Keratinocyte (primary cell): ENCODE measurements at regions not wholly inside any gene's neighbourhood (a gene's known extent, or its start where the extent isn't known, plus 50 kb on each side); places are given as distances from the start of the nearest gene placed in this dataset.

ENCODE experiments used
- EZH2 ChIP-seq: IDR thresholded peaks from one replicate; pipeline ENCODE4 v1.6.1; 2012; ENCODE audit warnings: inconsistent platforms, mild to moderate bottlenecking, low read length, moderate library complexity
- TF ChIP-seq, protein P1 (sequence below), 3 experiments: IDR thresholded peaks in 1 of 3; conservative IDR thresholded peaks in 1 of 3; optimal IDR thresholded peaks in 1 of 3; 2 replicates in 2 of 3; 3 replicates in 1 of 3; pipeline versions ENCODE3 to v1.5.1; 2011; ENCODE audit warnings: low read length in 3 of 3, mild to moderate bottlenecking in 3 of 3, moderate library complexity in 2 of 3, control low read depth in 1 of 3, inconsistent platforms in 1 of 3; ENCODE audit not compliant: insufficient read depth in 2 of 3; ENCODE audit errors: extremely low read depth in 1 of 3

DNA sequence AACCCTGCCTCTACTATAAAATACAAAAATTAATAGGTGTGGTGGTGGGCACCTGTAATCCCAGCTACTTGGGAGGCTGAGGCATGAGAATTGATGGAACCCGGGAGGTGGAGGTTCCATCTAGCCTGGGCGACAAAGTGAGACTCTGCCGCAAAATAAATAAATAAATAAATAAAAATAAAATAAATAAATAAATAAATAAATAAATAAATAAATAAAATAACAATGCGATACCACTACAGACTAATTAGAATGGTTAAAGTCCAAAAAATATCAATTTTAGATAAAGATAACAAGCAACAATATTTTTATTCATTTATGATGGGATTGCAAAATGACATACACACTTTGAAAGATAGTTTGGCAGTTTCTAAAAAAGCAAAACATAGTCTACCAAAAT lies 1131.5 kb downstream of the SI start:
- TF ChIP-seq, protein P1, sequence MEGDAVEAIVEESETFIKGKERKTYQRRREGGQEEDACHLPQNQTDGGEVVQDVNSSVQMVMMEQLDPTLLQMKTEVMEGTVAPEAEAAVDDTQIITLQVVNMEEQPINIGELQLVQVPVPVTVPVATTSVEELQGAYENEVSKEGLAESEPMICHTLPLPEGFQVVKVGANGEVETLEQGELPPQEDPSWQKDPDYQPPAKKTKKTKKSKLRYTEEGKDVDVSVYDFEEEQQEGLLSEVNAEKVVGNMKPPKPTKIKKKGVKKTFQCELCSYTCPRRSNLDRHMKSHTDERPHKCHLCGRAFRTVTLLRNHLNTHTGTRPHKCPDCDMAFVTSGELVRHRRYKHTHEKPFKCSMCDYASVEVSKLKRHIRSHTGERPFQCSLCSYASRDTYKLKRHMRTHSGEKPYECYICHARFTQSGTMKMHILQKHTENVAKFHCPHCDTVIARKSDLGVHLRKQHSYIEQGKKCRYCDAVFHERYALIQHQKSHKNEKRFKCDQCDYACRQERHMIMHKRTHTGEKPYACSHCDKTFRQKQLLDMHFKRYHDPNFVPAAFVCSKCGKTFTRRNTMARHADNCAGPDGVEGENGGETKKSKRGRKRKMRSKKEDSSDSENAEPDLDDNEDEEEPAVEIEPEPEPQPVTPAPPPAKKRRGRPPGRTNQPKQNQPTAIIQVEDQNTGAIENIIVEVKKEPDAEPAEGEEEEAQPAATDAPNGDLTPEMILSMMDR (optimal IDR thresholded peaks at IDR 0.05 in 1 of 3, IDR thresholded peaks at IDR 0.05 in 1 of 3, conservative IDR thresholded peaks at IDR 0.05 in 1 of 3; ENCODE audit: extremely low read depth in 1 of 3, insufficient read depth in 2 of 3, low read length in 3 of 3): no peak
- no peak for TF ChIP-seq EZH2
